ENCODE measurements at regions not wholly inside any gene's neighbourhood (a gene's known extent, or its start where the extent isn't known, plus 50 kb on each side); places are given as distances from the start of the nearest gene placed in this dataset.

DNA sequence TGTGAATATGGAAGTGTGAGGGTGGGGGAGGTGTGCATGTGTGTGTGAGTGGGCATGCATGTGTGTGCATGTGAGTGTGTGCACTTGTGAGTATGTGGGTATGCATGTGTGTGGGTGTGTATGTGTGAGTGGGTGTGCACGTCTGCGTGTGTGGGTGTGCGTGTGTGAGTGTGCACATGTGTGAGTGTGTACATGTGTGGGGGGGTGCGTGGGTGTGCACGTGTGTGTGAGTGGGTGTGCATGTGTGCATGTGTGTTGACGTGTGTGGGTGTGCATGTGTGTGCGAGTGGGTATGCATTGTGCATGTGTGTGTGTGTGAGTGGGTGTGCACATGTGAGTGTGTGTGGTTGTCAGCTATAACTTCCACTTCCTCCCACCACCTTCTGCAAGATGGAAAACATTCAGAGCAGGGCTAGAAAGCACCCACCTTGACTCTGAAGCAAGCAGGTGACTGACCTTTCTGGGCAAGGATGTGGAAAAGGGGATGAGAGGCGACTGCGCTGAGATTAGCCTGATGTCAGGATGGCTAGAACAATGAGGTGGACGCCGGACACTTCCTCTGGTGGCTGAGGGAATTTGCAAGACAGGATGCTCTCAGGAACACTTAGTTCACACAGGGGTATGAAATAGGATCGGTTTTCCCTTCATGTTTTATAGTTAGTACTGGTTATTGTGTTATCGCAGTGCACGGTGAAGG is 103.6 kb downstream of the ACKR3 start:
- Histone ChIP-seq H3K4me1 (peaks cover 0 to 23% (median 20%) of the 10 kb centered on the region in 4 donors), H3K27me3 (no peaks in the 10 kb centered on the region), H3K4me3 (no peak overlapping the region), H3K36me3 (no peaks in the 10 kb centered on the region), H3K27ac (no peak overlapping the region), H3K9me3 (no peaks in the 10 kb centered on the region)
- DNase-seq = no peak
- TF ChIP-seq EP300 (IDR thresholded peaks at IDR 0.05) = no peak
- TF ChIP-seq, protein P1, sequence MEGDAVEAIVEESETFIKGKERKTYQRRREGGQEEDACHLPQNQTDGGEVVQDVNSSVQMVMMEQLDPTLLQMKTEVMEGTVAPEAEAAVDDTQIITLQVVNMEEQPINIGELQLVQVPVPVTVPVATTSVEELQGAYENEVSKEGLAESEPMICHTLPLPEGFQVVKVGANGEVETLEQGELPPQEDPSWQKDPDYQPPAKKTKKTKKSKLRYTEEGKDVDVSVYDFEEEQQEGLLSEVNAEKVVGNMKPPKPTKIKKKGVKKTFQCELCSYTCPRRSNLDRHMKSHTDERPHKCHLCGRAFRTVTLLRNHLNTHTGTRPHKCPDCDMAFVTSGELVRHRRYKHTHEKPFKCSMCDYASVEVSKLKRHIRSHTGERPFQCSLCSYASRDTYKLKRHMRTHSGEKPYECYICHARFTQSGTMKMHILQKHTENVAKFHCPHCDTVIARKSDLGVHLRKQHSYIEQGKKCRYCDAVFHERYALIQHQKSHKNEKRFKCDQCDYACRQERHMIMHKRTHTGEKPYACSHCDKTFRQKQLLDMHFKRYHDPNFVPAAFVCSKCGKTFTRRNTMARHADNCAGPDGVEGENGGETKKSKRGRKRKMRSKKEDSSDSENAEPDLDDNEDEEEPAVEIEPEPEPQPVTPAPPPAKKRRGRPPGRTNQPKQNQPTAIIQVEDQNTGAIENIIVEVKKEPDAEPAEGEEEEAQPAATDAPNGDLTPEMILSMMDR (IDR thresholded peaks at IDR 0.05) = no peak
- no peak for TF ChIP-seq POLR2AphosphoS5 (IDR thresholded peaks at IDR 0.05)
- no peak for TF ChIP-seq POLR2A (IDR thresholded peaks at IDR 0.05)
- 84 to 90% methylated on average over 14 of the region's 14 CpGs for WGBS, 2 donors
- intact Hi-C loops (cut with DNase I) = no loop called here

DNA sequence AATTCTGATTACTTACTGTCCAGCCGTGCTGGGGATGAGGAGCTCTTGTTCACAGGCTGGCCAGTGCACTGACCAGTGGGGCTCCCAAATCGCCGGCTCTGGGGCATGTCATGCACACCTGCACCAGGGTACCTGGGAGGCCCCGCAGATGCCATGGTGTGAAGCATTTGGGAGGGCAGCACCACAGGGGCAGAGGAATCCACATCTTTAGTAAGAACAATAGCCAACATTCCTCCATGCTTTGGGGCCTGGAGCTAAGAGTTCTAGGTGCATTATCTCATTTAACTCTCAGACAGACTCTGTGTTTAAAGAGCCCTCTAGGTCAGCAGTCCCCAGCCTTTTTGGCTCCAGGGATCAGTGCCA is 104.2 kb downstream of the ACKR3 start:
- Histone ChIP-seq H3K9me3 (no peaks in the 10 kb centered on the region), H3K27ac (no peak overlapping the region), H3K4me3 (no peak overlapping the region), H3K4me1 (peaks cover 0 to 23% (median 20%) of the 10 kb centered on the region in 4 donors), H3K27me3 (no peaks in the 10 kb centered on the region), H3K36me3 (no peaks in the 10 kb centered on the region)
- no peak for TF ChIP-seq EP300 (IDR thresholded peaks at IDR 0.05)
- no peak for TF ChIP-seq POLR2AphosphoS5 (IDR thresholded peaks at IDR 0.05)
- TF ChIP-seq POLR2A (IDR thresholded peaks at IDR 0.05) = no peak
- TF ChIP-seq, protein P1 (IDR thresholded peaks at IDR 0.05) = no peak
- no peak for DNase-seq
- intact Hi-C loops (cut with DNase I) = no loop called here
- WGBS, 2 donors = 93% methylated on average over 4 of the region's 4 CpGs

DNA sequence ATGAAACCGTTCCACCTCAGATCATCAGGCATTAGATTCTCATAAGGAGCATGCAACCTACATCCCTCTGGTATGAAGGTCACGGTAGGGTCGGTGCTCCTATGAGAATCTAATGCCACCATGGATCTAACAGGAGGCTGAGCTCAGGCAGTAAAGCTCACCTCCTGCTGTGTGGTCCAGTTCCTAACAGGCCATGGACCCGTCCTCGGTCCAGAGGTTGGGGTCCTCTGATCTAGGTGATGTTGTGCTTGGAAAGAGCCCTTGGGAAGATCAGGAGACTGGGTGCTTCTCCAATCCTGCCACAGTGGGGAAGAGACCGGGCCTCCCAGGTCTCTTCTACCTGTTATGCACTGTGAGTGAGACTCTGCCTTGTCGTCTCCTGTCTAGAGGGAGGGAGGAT is 104.6 kb downstream of the ACKR3 start:
- H3K9me3 ChIP-seq = no peaks in the 10 kb centered on the region
- intact Hi-C loops (cut with DNase I) = no loop called here
- TF ChIP-seq, protein P1 (IDR thresholded peaks at IDR 0.05) = no peak
- no peak for TF ChIP-seq POLR2AphosphoS5 (IDR thresholded peaks at IDR 0.05)
- no peak for TF ChIP-seq EP300 (IDR thresholded peaks at IDR 0.05)
- no peak for TF ChIP-seq POLR2A (IDR thresholded peaks at IDR 0.05)
- DNase-seq = no peak
- H3K27ac ChIP-seq = no peak overlapping the region
- H3K36me3 ChIP-seq = no peaks in the 10 kb centered on the region
- no peaks in the 10 kb centered on the region for H3K27me3 ChIP-seq
- H3K4me1 ChIP-seq = peaks cover 0 to 23% (median 20%) of the 10 kb centered on the region in 4 donors
- 84 to 92% methylated on average over 7 of the region's 7 CpGs for WGBS, 2 donors
- H3K4me3 ChIP-seq = no peak overlapping the region

DNA sequence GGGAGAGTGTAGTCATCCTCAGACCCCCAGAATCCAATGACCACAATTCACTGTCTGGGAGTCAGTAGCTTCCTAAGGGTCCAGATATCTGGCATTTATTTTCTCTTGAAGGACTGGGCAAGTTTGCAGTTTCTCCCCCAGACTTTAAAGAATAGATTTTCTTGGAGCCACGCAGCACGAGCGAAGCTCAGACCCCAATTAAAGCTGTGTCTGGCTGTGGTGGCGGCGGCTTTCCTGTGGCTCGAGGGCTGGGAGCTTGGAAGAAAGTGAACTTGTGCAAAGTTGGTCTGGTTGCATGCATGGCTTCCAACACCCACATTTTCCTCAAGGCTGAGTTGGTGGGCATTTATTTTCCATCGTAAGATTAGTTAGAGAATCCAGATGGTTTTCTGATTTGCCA is 105.0 kb downstream of the ACKR3 start:
- DNase-seq = no peak
- Histone ChIP-seq H3K4me3 (no peak overlapping the region), H3K27ac (no peak overlapping the region), H3K9me3 (no peaks in the 10 kb centered on the region), H3K36me3 (no peaks in the 10 kb centered on the region), H3K4me1 (peaks cover 0 to 23% (median 21%) of the 10 kb centered on the region in 4 donors), H3K27me3 (no peaks in the 10 kb centered on the region)
- 72 to 79% methylated on average over 7 of the region's 7 CpGs for WGBS, 2 donors
- no peak for TF ChIP-seq EP300 (IDR thresholded peaks at IDR 0.05)
- intact Hi-C loops (cut with DNase I) = no loop called here

DNA sequence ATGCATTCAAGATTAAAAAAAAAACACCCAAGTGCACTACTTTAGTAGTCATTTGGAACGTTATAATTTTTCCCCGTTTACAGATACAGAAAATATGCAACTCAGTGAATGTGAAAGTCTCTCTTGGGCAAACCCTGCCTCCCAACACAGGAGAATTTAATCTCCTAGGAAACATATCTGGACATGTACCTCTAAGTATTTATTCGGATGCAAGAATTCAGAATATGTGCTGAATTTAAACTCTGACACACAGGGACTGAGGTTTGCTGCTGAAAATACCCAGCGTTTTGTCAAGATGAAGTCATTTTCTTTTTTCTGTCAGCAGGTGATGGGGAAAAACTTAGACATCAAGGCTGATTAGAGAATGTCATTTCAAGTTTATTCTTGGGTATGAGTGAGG is 105.4 kb downstream of the ACKR3 start:
- Histone ChIP-seq H3K36me3 (no peaks in the 10 kb centered on the region), H3K4me3 (no peak overlapping the region), H3K4me1 (peaks cover 0 to 23% (median 23%) of the 10 kb centered on the region in 4 donors), H3K27ac (peak overlapping the region in 1 of 4 donors; percentile 46), H3K27me3 (no peaks in the 10 kb centered on the region), H3K9me3 (no peaks in the 10 kb centered on the region)
- DNase-seq = no peak
- intact Hi-C loops (cut with DNase I) = no loop called here
- no peak for TF ChIP-seq POLR2AphosphoS5 (IDR thresholded peaks at IDR 0.05)
- TF ChIP-seq POLR2A (IDR thresholded peaks at IDR 0.05) = no peak
- TF ChIP-seq, protein P1 (IDR thresholded peaks at IDR 0.05) = no peak
- no peak for TF ChIP-seq EP300 (IDR thresholded peaks at IDR 0.05)
- WGBS, 2 donors = 76 to 79% methylated on average over 4 of the region's 4 CpGs
